MCF 10A (cell line): ENCODE measurements at regions not wholly inside any gene's neighbourhood (a gene's known extent, or its start where the extent isn't known, plus 50 kb on each side); places are given as distances from the start of the nearest gene placed in this dataset.
"Not testable (repeated sequence)": the region's sequence is repeated elsewhere in the genome, so short reads cannot be mapped to it uniquely, and the experiment has no call there.

ENCODE experiments used
- BruUV-seq: library from RNA; stranded (reverse); fragments of 400-500 nt; replicated peaks from 2 replicates; lab custom pipeline; 2021; lab: Mats Ljungman, UMichigan
- CTCF ChIA-PET: fragments of 300-600 bp; sonication (Branson Sonifier 250); formaldehyde crosslinking; extraction: SDS; loops from one replicate; lab custom pipeline; 2021; ENCODE audit warnings: antibody characterized with exemption, inconsistent platforms; lab: Yijun Ruan, JAX
- POLR2A ChIA-PET: fragments of 300-600, 350-650 bp; sonication (Branson Sonifier 250); formaldehyde crosslinking; extraction: SDS; loops from one replicate; lab custom pipeline; 2020; ENCODE audit warnings: antibody characterized with exemption, inconsistent platforms; lab: Yijun Ruan, JAX
- DNase-seq: peaks from one replicate; pipeline ENCODE4 v3.0.0-alpha.2; 2018; ENCODE audit not compliant: unreplicated experiment
- H3K27ac Mint-ChIP-seq: one replicate; pipeline ENCODE4 v1.8.0; 2022; ENCODE audit warnings: mild to moderate bottlenecking, low read depth, mixed read lengths; ENCODE audit not compliant: unreplicated experiment
- H3K27me3 Mint-ChIP-seq: one replicate; pipeline ENCODE4 v1.8.0; 2022; ENCODE audit warnings: mixed read lengths; ENCODE audit not compliant: insufficient read depth, unreplicated experiment
- H3K36me3 Mint-ChIP-seq: one replicate; pipeline ENCODE4 v1.8.0; 2022; ENCODE audit warnings: mild to moderate bottlenecking, moderate library complexity, mixed read lengths; ENCODE audit not compliant: insufficient read depth, unreplicated experiment
- H3K4me1 Mint-ChIP-seq: one replicate; pipeline ENCODE4 v1.8.0; 2022; ENCODE audit warnings: mixed read lengths; ENCODE audit not compliant: insufficient read depth, unreplicated experiment
- H3K4me3 Mint-ChIP-seq: one replicate; pipeline ENCODE4 v1.8.0; 2022; ENCODE audit warnings: mild to moderate bottlenecking, moderate library complexity, mixed read lengths; ENCODE audit not compliant: unreplicated experiment
- H3K9me3 Mint-ChIP-seq: one replicate; pipeline ENCODE4 v1.8.0; 2022; ENCODE audit warnings: mixed read lengths; ENCODE audit not compliant: unreplicated experiment
- CTCF ChIP-seq: fragments of 200-600 bp; IDR thresholded peaks from one replicate; pipeline ENCODE4 v1.8.0; 2022; ENCODE audit warnings: antibody characterized with exemption, mild to moderate bottlenecking; ENCODE audit not compliant: unreplicated experiment
- intact Hi-C: fragments of 100-400 bp; cut with micrococcal nuclease; formaldehyde crosslinking; loops from 2 replicates; pipeline ENCODE4 v1.14.1; 2022

GRCh38 chr5:134471858-134472449 lies 53.5 kb upstream of the JADE2 start:
- H3K27me3 Mint-ChIP-seq, H3K36me3 Mint-ChIP-seq, H3K27ac Mint-ChIP-seq, H3K4me3 Mint-ChIP-seq, DNase-seq, intact Hi-C loops, BruUV-seq: not testable (repeated sequence)
- ChIA-PET CTCF (interaction anchor here (0.6 kb wide), 1 partner anchor 41 kb away, joined by 3 read pairs; no protein-coding TSS in a partner anchor), POLR2A (interaction anchor here (0.6 to 1.5 kb wide), 5 partner anchors 9 to 149 kb away, joined by 3 to 5 read pairs (median 3); no protein-coding TSS in a partner anchor)
- peaks cover 22% of the 10 kb centered on the region for H3K4me1 Mint-ChIP-seq
- H3K9me3 Mint-ChIP-seq, result peaks cover 18% of the 10 kb centered on the region

GRCh38 chr5:134468921-134469400 lies 56.5 kb upstream of the JADE2 start:
- ChIA-PET POLR2A (interaction anchor here (0.7 to 11.6 kb wide), 5 partner anchors 7 to 57 kb away, joined by 4 to 321 read pairs (median 269); partner anchors contain the start of gene JADE2), CTCF (interaction anchor here (1.0 to 1.5 kb wide), 3 partner anchors 51 to 118 kb away, joined by 3 to 4 read pairs (median 3); partner anchors contain the start of gene CDKN2AIPNL)
- peak; percentile 27 for DNase-seq
- TF ChIP-seq CTCF, result no peak
- H3K27me3 Mint-ChIP-seq, result no peaks in the 10 kb centered on the region
- intact Hi-C loops, result no loop called here
- no peak overlapping the region for H3K27ac Mint-ChIP-seq
- no TSS peak for BruUV-seq
- no peak overlapping the region for H3K4me3 Mint-ChIP-seq
- no peaks in the 10 kb centered on the region for H3K36me3 Mint-ChIP-seq
- H3K9me3 Mint-ChIP-seq, result peaks cover 13% of the 10 kb centered on the region
- peaks cover 39% of the 10 kb centered on the region for H3K4me1 Mint-ChIP-seq

GRCh38 chr5:134467231-134467630 lies 55.5 kb upstream of the CDKN2AIPNL start:
- Mint-ChIP-seq H3K4me3 (peak overlapping the region; percentile 72), H3K36me3 (no peaks in the 10 kb centered on the region), H3K27me3 (no peaks in the 10 kb centered on the region), H3K9me3 (peaks cover 6% of the 10 kb centered on the region), H3K4me1 (peaks cover 39% of the 10 kb centered on the region), H3K27ac (peak overlapping the region; percentile 44)
- DNase-seq, result no peak
- no TSS peak for BruUV-seq
- intact Hi-C loops, result loop anchor here (2.0 kb wide), 1 partner anchor 36 kb away; no protein-coding TSS in a partner anchor
- TF ChIP-seq CTCF, result no peak
- ChIA-PET POLR2A (interaction anchor here (0.5 to 11.6 kb wide), 26 partner anchors 9 to 291 kb away, joined by 3 to 321 read pairs (median 10); partner anchors contain the start of genes CAMLG, CDKL3, CDKN2AIPNL and JADE2), CTCF (interaction anchor here (0.6 to 4.5 kb wide), 16 partner anchors 10 to 98 kb away, joined by 3 to 44 read pairs (median 8); partner anchors contain the start of genes CDKN2AIPNL and JADE2)

GRCh38 chr5:134466241-134467069 lies 54.8 kb upstream of the CDKN2AIPNL start:
- TF ChIP-seq CTCF, result no peak
- intact Hi-C loops, result loop anchor here (1.0 to 2.0 kb wide), 6 partner anchors 27 to 95 kb away; partner anchors contain the start of gene UBE2B
- H3K27me3 Mint-ChIP-seq, result no peaks in the 10 kb centered on the region
- H3K4me3 Mint-ChIP-seq, result peak overlapping the region; percentile 72
- ChIA-PET POLR2A (interaction anchor here (0.6 to 11.6 kb wide), 52 partner anchors 8 to 290 kb away, joined by 3 to 321 read pairs (median 5); partner anchors contain the start of genes CAMLG, CDKL3, CDKN2AIPNL and JADE2), CTCF (interaction anchor here (0.6 to 4.5 kb wide), 24 partner anchors 11 to 1738 kb away, joined by 3 to 44 read pairs (median 4); partner anchors contain the start of genes CDKN2AIPNL and JADE2)
- peak overlapping the region; percentile 44 for H3K27ac Mint-ChIP-seq
- BruUV-seq, result TSS peak; percentile 89
- DNase-seq, result peak; percentile 100
- peaks cover under 1% of the 10 kb centered on the region for H3K9me3 Mint-ChIP-seq
- no peaks in the 10 kb centered on the region for H3K36me3 Mint-ChIP-seq
- H3K4me1 Mint-ChIP-seq, result peaks cover 39% of the 10 kb centered on the region
